DOHH2 (cell line): ENCODE measurements at regions not wholly inside any gene's neighbourhood (a gene's known extent, or its start where the extent isn't known, plus 50 kb on each side); places are given as distances from the start of the nearest gene placed in this dataset.
"Not testable (repeated sequence)": the region's sequence is repeated elsewhere in the genome, so short reads cannot be mapped to it uniquely, and the experiment has no call there.

ENCODE experiments used
- H3F3A ChIP-seq: fragments of 200-600 bp; sonication (generic), shearing (Covaris generic); 2 replicates; pipeline ENCODE4 v1.6.0; 2016; ENCODE audit warnings: antibody characterized with exemption, mild to moderate bottlenecking; ENCODE audit not compliant: control insufficient read depth, insufficient read depth
- H3K27ac ChIP-seq: fragments of 200-600 bp; sonication (generic); 2 replicates; pipeline ENCODE4 v1.5.1; 2014; ENCODE audit warnings: low read depth, mild to moderate bottlenecking, low read length, moderate library complexity
- H3K27me3 ChIP-seq: fragments of 200-600 bp; sonication (generic); 2 replicates; pipeline ENCODE4 v1.6.1; 2014; ENCODE audit warnings: mild to moderate bottlenecking, low read length, mixed read lengths; ENCODE audit not compliant: control insufficient read depth
- H3K36me3 ChIP-seq: fragments of 200-600 bp; sonication (generic); 2 replicates; pipeline ENCODE4 v1.6.1; 2014; ENCODE audit warnings: mild to moderate bottlenecking, low read length, moderate library complexity, mixed read lengths; ENCODE audit not compliant: control insufficient read depth
- H3K4me1 ChIP-seq: fragments of 200-600 bp; sonication (generic); 2 replicates; pipeline ENCODE4 v1.6.1; 2014; ENCODE audit warnings: mild to moderate bottlenecking, low read length, mixed read lengths; ENCODE audit not compliant: control insufficient read depth
- H3K4me2 ChIP-seq: fragments of 200-600 bp; sonication (generic); 2 replicates; pipeline ENCODE4 v1.6.0; 2014; ENCODE audit warnings: mild to moderate bottlenecking, low read length, moderate library complexity
- H3K4me3 ChIP-seq: fragments of 200-600 bp; sonication (generic); 2 replicates; pipeline ENCODE4 v1.5.1; 2014; ENCODE audit warnings: mild to moderate bottlenecking, low read length, mixed read lengths
- H3K79me2 ChIP-seq: fragments of 200-600 bp; sonication (generic); 2 replicates; pipeline ENCODE4 v1.6.1; 2014; ENCODE audit warnings: mild to moderate bottlenecking, low read length, mixed read lengths; ENCODE audit not compliant: control insufficient read depth
- H3K9me2 ChIP-seq: fragments of 200-600 bp; sonication (generic); replicated peaks from 2 replicates; pipeline ENCODE4 v1.6.1; 2014; ENCODE audit warnings: mild to moderate bottlenecking, low read length, mixed read lengths; ENCODE audit not compliant: control insufficient read depth
- H3K9me3 ChIP-seq: fragments of 200-600 bp; sonication (generic); 2 replicates; pipeline ENCODE4 v1.6.1; 2014; ENCODE audit warnings: antibody characterized with exemption, low read length, mixed read lengths; ENCODE audit not compliant: control insufficient read depth, insufficient read depth
- H4K20me1 ChIP-seq: fragments of 200-600 bp; sonication (generic); 2 replicates; pipeline ENCODE4 v1.6.0; 2014; ENCODE audit warnings: low read depth, mild to moderate bottlenecking, antibody characterized with exemption, low read length, moderate library complexity; ENCODE audit not compliant: control insufficient read depth, insufficient read depth
- EZH2phosphoT487 ChIP-seq: fragments of 200-600 bp; sonication (generic); IDR thresholded peaks from 2 replicates; pipeline ENCODE4 v1.6.1; 2017; ENCODE audit warnings: borderline replicate concordance, mild to moderate bottlenecking, antibody characterized with exemption, low read length, moderate library complexity, mixed read lengths
- TF ChIP-seq, protein P1 (sequence below): fragments of 200-600 bp; sonication (generic); IDR thresholded peaks from one replicate; pipeline ENCODE4 v1.5.1; 2014; ENCODE audit warnings: antibody characterized with exemption, mild to moderate bottlenecking, low read depth, low read length; ENCODE audit not compliant: poor library complexity, severe bottlenecking

DNA sequence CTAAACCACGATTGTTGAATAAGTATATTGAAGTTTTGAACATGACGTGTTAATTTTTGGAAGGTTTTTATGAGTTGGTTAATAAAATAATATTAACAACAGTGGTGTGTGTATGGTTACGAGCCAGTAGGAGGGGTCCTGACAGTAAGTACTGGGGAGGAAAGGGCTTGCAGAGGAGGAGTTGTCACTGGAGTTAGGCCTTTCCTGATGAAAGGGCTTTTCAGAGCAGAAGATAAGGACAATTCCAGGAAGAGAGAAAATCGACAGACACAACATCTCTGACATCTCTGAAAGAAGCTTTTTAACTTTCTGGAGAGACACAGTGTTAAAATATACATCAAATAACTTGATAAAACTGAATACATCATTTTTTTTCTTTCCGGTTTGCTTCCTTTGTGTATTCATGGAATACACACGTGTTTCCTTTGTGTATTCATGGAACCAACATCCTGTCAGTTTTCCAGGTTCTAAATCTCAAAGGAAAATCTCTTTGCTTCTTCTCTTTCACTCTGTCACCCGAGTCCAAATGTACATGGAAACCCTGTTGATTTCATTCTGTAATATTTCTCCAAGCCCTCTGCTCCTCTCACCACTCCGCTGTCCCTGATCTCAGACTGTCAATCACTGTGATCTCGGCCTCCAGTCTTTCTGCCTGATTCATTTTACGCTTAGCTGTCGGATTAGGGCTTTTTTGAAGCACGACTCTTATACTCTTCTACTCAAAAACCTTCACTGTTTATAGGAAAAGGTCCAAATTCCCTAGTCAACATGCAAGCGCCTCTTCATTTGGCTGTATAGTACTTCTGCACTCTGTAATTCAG is 374.4 kb downstream of the DLEU7 start:
- no peaks in the 10 kb centered on the region for H3K36me3 ChIP-seq
- no peak overlapping the region for H3K4me3 ChIP-seq
- H3K27ac ChIP-seq = no peak overlapping the region
- no peaks in the 10 kb centered on the region for H4K20me1 ChIP-seq
- H3F3A ChIP-seq = 0 out of 2 replicates have a peak, but pooled peaks cover 4% of the 10 kb centered on the region
- no peaks in the 10 kb centered on the region for H3K79me2 ChIP-seq
- TF ChIP-seq, protein P1, sequence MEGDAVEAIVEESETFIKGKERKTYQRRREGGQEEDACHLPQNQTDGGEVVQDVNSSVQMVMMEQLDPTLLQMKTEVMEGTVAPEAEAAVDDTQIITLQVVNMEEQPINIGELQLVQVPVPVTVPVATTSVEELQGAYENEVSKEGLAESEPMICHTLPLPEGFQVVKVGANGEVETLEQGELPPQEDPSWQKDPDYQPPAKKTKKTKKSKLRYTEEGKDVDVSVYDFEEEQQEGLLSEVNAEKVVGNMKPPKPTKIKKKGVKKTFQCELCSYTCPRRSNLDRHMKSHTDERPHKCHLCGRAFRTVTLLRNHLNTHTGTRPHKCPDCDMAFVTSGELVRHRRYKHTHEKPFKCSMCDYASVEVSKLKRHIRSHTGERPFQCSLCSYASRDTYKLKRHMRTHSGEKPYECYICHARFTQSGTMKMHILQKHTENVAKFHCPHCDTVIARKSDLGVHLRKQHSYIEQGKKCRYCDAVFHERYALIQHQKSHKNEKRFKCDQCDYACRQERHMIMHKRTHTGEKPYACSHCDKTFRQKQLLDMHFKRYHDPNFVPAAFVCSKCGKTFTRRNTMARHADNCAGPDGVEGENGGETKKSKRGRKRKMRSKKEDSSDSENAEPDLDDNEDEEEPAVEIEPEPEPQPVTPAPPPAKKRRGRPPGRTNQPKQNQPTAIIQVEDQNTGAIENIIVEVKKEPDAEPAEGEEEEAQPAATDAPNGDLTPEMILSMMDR = no peak
- no peak for TF ChIP-seq EZH2phosphoT487
- H3K4me1 ChIP-seq = peaks cover 11% of the 10 kb centered on the region
- H3K4me2 ChIP-seq = no peak overlapping the region
- no peaks in the 10 kb centered on the region for H3K9me2 ChIP-seq
- no peaks in the 10 kb centered on the region for H3K27me3 ChIP-seq
- no peaks in the 10 kb centered on the region for H3K9me3 ChIP-seq

GRCh38 chr13:50473050-50473449 is 370.4 kb downstream of the DLEU7 start:
- not testable (repeated sequence) for H3K4me3 ChIP-seq, H3K27me3 ChIP-seq, H3F3A ChIP-seq, H3K4me2 ChIP-seq, H3K9me2 ChIP-seq, H3K79me2 ChIP-seq, H3K36me3 ChIP-seq, H3K27ac ChIP-seq, H3K9me3 ChIP-seq, H4K20me1 ChIP-seq
- H3K4me1 ChIP-seq = peaks cover 31% of the 10 kb centered on the region

DNA sequence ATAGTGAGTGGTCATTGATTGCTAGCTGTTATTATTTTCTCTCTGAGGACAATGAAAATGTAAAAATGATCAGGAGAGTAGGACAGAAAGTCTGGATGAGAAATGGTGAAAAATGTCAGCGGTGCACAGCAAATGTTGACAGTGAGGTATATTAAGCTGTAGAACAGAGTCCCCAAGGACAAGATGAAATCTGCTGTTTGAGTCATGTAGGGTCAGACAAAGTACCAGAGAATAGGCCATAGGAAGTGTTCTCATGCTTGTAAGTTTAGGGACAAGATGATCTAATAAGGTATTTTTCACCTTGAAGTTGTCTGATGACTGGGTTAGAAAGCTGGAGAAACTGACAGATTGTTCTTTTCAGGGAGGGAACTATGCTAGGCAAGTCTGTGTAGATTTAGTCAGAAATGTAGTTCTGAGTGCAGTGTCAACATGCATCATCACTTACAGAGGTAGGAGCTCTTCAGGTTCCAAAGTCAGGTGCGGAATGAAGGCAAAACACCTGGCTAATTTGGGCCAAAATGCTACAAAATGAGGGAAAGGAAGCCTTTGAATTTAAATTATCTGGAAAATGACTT is 369.3 kb downstream of the DLEU7 start:
- no peaks in the 10 kb centered on the region for H3K9me2 ChIP-seq
- H3K27ac ChIP-seq = no peak overlapping the region
- no peak for TF ChIP-seq EZH2phosphoT487
- TF ChIP-seq, protein P1 = no peak
- H3K27me3 ChIP-seq = no peaks in the 10 kb centered on the region
- 0 out of 2 replicates have a peak, but pooled peaks cover 4% of the 10 kb centered on the region for H3F3A ChIP-seq
- no peaks in the 10 kb centered on the region for H3K79me2 ChIP-seq
- no peak overlapping the region for H3K4me2 ChIP-seq
- H3K4me3 ChIP-seq = no peak overlapping the region
- no peaks in the 10 kb centered on the region for H3K9me3 ChIP-seq
- H3K4me1 ChIP-seq = peaks cover 33% of the 10 kb centered on the region
- no peaks in the 10 kb centered on the region for H4K20me1 ChIP-seq
- H3K36me3 ChIP-seq = no peaks in the 10 kb centered on the region
